Subcutaneous abdominal adipose tissue (tissue), 5 donors: ENCODE measurements at regions not wholly inside any gene's neighbourhood (a gene's known extent, or its start where the extent isn't known, plus 50 kb on each side); places are given as distances from the start of the nearest gene placed in this dataset.

ENCODE experiments used
- H3K27ac ChIP-seq: one replicate; pipeline ENCODE4 v1.7.0; 2013; ENCODE audit warnings: low read depth, mild to moderate bottlenecking, inconsistent platforms, low read length, moderate library complexity
- H3K27me3 ChIP-seq, 5 donors: one replicate each; pipeline ENCODE4 v1.7.0; 2013; ENCODE audit warnings: low read length in 5 of 5, inconsistent platforms in 1 of 5; ENCODE audit not compliant: control insufficient read depth in 5 of 5, insufficient read depth in 4 of 5
- H3K36me3 ChIP-seq, 5 donors: one replicate each; pipeline ENCODE4 v1.7.0; 2013; ENCODE audit warnings: low read length in 5 of 5; ENCODE audit not compliant: control insufficient read depth in 5 of 5, insufficient read depth in 5 of 5
- H3K4me1 ChIP-seq, 5 donors: one replicate each; pipeline ENCODE4 v1.7.0; 2013; ENCODE audit warnings: low read length in 5 of 5, mild to moderate bottlenecking in 3 of 5, moderate library complexity in 1 of 5; ENCODE audit not compliant: control insufficient read depth in 5 of 5, insufficient read depth in 5 of 5
- H3K4me3 ChIP-seq, 5 donors: one replicate each; pipeline ENCODE4 v1.7.0; 2013; ENCODE audit warnings: low read length in 5 of 5, low read depth in 1 of 5
- H3K9ac ChIP-seq, 5 donors: one replicate each; pipeline ENCODE4 v1.7.0; 2013; ENCODE audit warnings: low read length in 5 of 5, mild to moderate bottlenecking in 4 of 5, moderate library complexity in 3 of 5
- H3K9me3 ChIP-seq, 5 donors: one replicate each; pipeline ENCODE4 v1.7.0; 2013; ENCODE audit warnings: low read length in 5 of 5; ENCODE audit not compliant: control insufficient read depth in 5 of 5
- donor health status: healthy.
- donor health status: healthy.
- donor health status: healthy.
- donor health status: healthy.
- donor health status: healthy.

GRCh38 chr2:7180638-7181370 is 263.6 kb downstream of the RNF144A start:
- Histone ChIP-seq H3K4me3 (no peak overlapping the region), H3K9me3 (no peaks in the 10 kb centered on the region), H3K27ac (no peak overlapping the region), H3K36me3 (no peaks in the 10 kb centered on the region), H3K27me3 (no peaks in the 10 kb centered on the region), H3K4me1 (peaks cover 0 to 4% (median 0%) of the 10 kb centered on the region in 5 donors), H3K9ac (no peak overlapping the region)

- H3K27me3 ChIP-seq: no peaks in the 10 kb centered on the region
- H3K4me3 ChIP-seq: no peak overlapping the region
- H3K4me1 ChIP-seq: peaks cover 0 to 4% (median 0%) of the 10 kb centered on the region in 5 donors
- H3K27ac ChIP-seq: no peak overlapping the region
- no peaks in the 10 kb centered on the region for H3K36me3 ChIP-seq
- no peak overlapping the region for H3K9ac ChIP-seq
- no peaks in the 10 kb centered on the region for H3K9me3 ChIP-seq
Observed at GRCh38 chr2:7182525-7182924, 265.3 kb downstream of the RNF144A start.

GRCh38 chr2:7189106-7189505 is 271.9 kb downstream of the RNF144A start:
- no peak overlapping the region for H3K27ac ChIP-seq
- no peaks in the 10 kb centered on the region for H3K27me3 ChIP-seq
- H3K36me3 ChIP-seq: no peaks in the 10 kb centered on the region
- no peaks in the 10 kb centered on the region for H3K4me1 ChIP-seq
- H3K4me3 ChIP-seq: no peak overlapping the region
- H3K9ac ChIP-seq: no peak overlapping the region
- no peaks in the 10 kb centered on the region for H3K9me3 ChIP-seq

DNA sequence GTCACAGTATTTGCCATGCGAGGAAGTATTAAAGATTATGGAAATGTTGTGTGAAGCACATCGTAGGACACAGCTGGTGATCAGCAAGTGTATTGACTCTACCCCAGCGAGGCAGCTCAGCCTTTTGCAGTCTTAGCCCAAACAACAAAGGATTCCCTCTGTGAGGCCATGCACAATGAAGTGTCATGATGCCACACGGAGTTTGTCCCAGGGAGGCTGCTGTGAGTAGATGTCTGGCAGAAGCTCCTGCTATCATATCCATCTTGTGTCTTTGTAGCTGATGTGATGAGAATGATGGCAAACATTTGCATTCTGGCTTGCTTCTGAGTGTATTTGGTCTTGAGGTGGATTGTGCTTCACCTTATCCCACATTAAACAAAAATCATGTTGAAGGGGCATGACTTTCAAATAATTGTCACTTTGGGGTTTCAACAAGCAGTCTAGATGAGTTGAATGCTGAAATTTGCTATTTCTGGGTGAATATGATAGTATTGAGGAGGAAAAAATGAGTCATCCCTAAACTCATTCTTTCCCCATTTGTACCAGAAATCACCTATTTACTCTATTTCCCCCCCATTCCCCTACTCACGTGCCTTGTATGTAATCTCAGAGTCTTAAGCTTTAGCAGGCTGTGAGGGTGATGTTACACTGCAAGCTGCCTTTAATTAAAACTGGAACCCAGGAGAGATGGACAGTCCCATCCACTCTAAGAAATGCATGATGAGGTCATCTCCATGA is 273.5 kb downstream of the RNF144A start:
- no peaks in the 10 kb centered on the region for H3K4me1 ChIP-seq
- no peak overlapping the region for H3K4me3 ChIP-seq
- no peaks in the 10 kb centered on the region for H3K36me3 ChIP-seq
- H3K27ac ChIP-seq: no peak overlapping the region
- H3K9ac ChIP-seq: no peak overlapping the region
- no peaks in the 10 kb centered on the region for H3K9me3 ChIP-seq
- H3K27me3 ChIP-seq: no peaks in the 10 kb centered on the region

- no peaks in the 10 kb centered on the region for H3K4me1 ChIP-seq
- no peak overlapping the region for H3K9ac ChIP-seq
- H3K9me3 ChIP-seq: no peaks in the 10 kb centered on the region
- no peaks in the 10 kb centered on the region for H3K27me3 ChIP-seq
- no peaks in the 10 kb centered on the region for H3K36me3 ChIP-seq
- no peak overlapping the region for H3K27ac ChIP-seq
- no peak overlapping the region for H3K4me3 ChIP-seq
Observed at GRCh38 chr2:7191932-7192331, 274.7 kb downstream of the RNF144A start.

DNA sequence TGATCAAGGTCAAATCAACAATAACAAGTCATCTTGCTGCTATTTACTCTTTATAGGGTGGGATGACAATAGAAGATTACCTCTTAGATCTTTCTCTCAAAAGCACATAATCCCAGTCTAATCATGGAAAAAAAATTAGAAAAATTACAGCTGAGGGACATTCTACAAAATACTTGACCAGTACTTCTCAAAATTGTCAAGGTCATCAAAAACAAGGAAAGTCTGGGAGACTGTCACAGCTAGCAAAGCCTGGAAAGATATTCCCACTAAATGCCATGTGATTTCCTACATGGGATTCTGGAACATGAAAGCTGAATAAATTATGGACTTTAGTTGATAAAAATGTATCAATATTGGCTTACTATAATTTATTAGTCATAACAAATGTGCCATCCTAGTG is 276.2 kb downstream of the RNF144A start:
- Histone ChIP-seq H3K9ac (no peak overlapping the region), H3K4me1 (no peaks in the 10 kb centered on the region), H3K36me3 (no peaks in the 10 kb centered on the region), H3K27ac (no peak overlapping the region), H3K27me3 (no peaks in the 10 kb centered on the region), H3K4me3 (no peak overlapping the region), H3K9me3 (no peaks in the 10 kb centered on the region)

DNA sequence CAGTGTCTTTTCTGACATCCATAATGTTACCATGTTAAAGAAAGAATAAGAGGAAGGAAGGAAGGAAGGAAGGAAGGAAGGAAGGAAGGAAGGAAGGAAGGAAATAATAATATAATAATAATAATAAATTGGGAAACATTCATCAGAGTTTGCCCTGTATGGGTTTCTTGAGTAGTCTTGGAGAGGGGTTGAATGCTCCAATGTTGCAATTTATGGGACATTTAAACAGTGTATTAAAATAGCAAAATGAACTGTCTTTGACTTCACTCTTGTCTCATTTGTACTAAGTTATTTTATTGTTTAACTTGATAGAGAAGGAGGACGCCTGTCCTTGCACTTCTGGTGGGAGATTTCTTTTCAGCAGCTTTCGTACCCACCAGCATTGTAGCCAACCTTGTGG is 277.7 kb downstream of the RNF144A start:
- no peaks in the 10 kb centered on the region for H3K4me1 ChIP-seq
- no peaks in the 10 kb centered on the region for H3K36me3 ChIP-seq
- no peak overlapping the region for H3K9ac ChIP-seq
- no peaks in the 10 kb centered on the region for H3K27me3 ChIP-seq
- no peak overlapping the region for H3K27ac ChIP-seq
- H3K4me3 ChIP-seq: no peak overlapping the region
- no peaks in the 10 kb centered on the region for H3K9me3 ChIP-seq

DNA sequence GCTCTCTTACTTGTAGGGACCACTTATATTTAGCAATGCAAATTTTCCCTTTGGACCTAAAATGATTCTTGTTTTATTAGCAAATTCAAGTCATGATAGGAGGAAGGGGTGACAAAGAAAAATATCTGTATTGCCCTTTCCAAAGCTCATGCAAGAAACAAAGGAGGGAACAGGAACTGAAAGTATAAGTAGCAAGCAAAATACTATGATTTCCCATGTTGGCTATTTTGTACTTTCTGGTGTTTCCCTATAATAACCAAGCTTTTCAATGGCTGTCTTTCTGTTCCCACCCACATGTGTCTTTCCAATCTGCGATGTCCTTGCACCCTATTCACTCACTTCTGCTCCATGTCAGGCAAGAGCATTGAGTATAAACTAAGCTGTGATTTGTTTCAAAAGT is 279.7 kb downstream of the RNF144A start:
- Histone ChIP-seq H3K9ac (no peak overlapping the region), H3K27me3 (no peaks in the 10 kb centered on the region)

DNA sequence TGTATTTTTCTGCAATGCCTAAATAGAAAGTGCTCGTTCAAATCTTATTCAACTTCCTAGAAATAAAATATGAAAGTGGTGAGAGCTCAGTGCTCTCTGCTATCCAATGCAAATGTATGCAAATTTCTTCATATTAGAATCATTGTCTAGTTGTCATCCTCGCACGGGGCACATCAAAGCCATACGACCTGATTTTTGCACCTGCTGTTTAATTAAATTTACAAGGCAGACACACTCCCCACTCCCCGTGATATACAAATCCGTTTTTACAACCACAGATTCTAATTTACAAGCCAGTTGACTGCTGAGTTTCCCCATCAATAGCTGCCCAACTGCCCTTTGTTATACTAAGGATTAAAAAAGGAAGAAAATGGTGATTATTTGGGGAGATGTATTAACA is 284.6 kb downstream of the RNF144A start:
- Histone ChIP-seq H3K9me3 (no peaks in the 10 kb centered on the region), H3K36me3 (no peaks in the 10 kb centered on the region), H3K4me3 (no peak overlapping the region), H3K27me3 (no peaks in the 10 kb centered on the region), H3K9ac (no peak overlapping the region), H3K4me1 (no peaks in the 10 kb centered on the region), H3K27ac (no peak overlapping the region)

More for the DNA sequence above, 279.7 kb downstream of the RNF144A start:
- Histone ChIP-seq H3K4me1 (no peaks in the 10 kb centered on the region), H3K9me3 (no peaks in the 10 kb centered on the region), H3K36me3 (no peaks in the 10 kb centered on the region), H3K4me3 (no peak overlapping the region), H3K27ac (no peak overlapping the region)

GRCh38 chr2:7203056-7203467 is 285.9 kb downstream of the RNF144A start:
- Histone ChIP-seq H3K4me1 (no peaks in the 10 kb centered on the region), H3K27ac (no peak overlapping the region), H3K36me3 (no peaks in the 10 kb centered on the region), H3K9me3 (no peaks in the 10 kb centered on the region), H3K27me3 (no peaks in the 10 kb centered on the region), H3K4me3 (no peak overlapping the region), H3K9ac (no peak overlapping the region)
